NCI-H2196 (cell line): ENCODE measurements at regions not wholly inside any gene's neighbourhood (a gene's known extent, or its start where the extent isn't known, plus 50 kb on each side); places are given as distances from the start of the nearest gene placed in this dataset.

Experiments
- DNase-seq: peaks from one replicate; lab custom pipeline; 2025; ENCODE audit not compliant: unreplicated experiment; lab: John Stamatoyannopoulos, UW

GRCh38 chr12:90167518-90168208, 459.0 kb upstream of the ATP2B1 start:
- no peak for DNase-seq

GRCh38 chr12:90166671-90167070, 458.0 kb upstream of the ATP2B1 start:
- DNase-seq = no peak

- DNase-seq = no peak
Measured at GRCh38 chr12:90166012-90166411, 457.4 kb upstream of the ATP2B1 start.

GRCh38 chr12:90163975-90164374, 455.3 kb upstream of the ATP2B1 start:
- no peak for DNase-seq

- DNase-seq = no peak
Measured at GRCh38 chr12:90153827-90154226, 445.2 kb upstream of the ATP2B1 start.

- no peak for DNase-seq
Measured at GRCh38 chr12:90152897-90153624, 444.4 kb upstream of the ATP2B1 start.

- no peak for DNase-seq
Measured at GRCh38 chr12:90151491-90152015, 442.9 kb upstream of the ATP2B1 start.

GRCh38 chr12:90149453-90149852, 440.8 kb upstream of the ATP2B1 start:
- no peak for DNase-seq

- DNase-seq = no peak
Measured at GRCh38 chr12:90129366-90130030, 420.9 kb upstream of the ATP2B1 start.

- no peak for DNase-seq
Measured at GRCh38 chr12:90128526-90128925, 419.9 kb upstream of the ATP2B1 start.

- DNase-seq = no peak
Measured at GRCh38 chr12:90126125-90126524, 417.5 kb upstream of the ATP2B1 start.

GRCh38 chr12:90124914-90125313, 416.3 kb upstream of the ATP2B1 start:
- no peak for DNase-seq

GRCh38 chr12:90124289-90124688, 415.7 kb upstream of the ATP2B1 start:
- no peak for DNase-seq

GRCh38 chr12:90122681-90123080, 414.0 kb upstream of the ATP2B1 start:
- DNase-seq = no peak

GRCh38 chr12:90120627-90121026, 412.0 kb upstream of the ATP2B1 start:
- no peak for DNase-seq

- DNase-seq = no peak
Measured at GRCh38 chr12:90112666-90113065, 404.0 kb upstream of the ATP2B1 start.

GRCh38 chr12:90111791-90112580, 403.3 kb upstream of the ATP2B1 start:
- DNase-seq = no peak

- no peak for DNase-seq
Measured at GRCh38 chr12:90106568-90106967, 397.9 kb upstream of the ATP2B1 start.

GRCh38 chr12:90102957-90103652, 394.5 kb upstream of the ATP2B1 start:
- DNase-seq = no peak

- no peak for DNase-seq
Measured at GRCh38 chr12:90100579-90100978, 391.9 kb upstream of the ATP2B1 start.
